ENCODE measurements at regions not wholly inside any gene's neighbourhood (a gene's known extent, or its start where the extent isn't known, plus 50 kb on each side); places are given as distances from the start of the nearest gene placed in this dataset.

- no peak for DNase-seq
These were observed 51.2 kb upstream of the GLI2 start for GRCh38 chr2:120684289-120685065.

DNA sequence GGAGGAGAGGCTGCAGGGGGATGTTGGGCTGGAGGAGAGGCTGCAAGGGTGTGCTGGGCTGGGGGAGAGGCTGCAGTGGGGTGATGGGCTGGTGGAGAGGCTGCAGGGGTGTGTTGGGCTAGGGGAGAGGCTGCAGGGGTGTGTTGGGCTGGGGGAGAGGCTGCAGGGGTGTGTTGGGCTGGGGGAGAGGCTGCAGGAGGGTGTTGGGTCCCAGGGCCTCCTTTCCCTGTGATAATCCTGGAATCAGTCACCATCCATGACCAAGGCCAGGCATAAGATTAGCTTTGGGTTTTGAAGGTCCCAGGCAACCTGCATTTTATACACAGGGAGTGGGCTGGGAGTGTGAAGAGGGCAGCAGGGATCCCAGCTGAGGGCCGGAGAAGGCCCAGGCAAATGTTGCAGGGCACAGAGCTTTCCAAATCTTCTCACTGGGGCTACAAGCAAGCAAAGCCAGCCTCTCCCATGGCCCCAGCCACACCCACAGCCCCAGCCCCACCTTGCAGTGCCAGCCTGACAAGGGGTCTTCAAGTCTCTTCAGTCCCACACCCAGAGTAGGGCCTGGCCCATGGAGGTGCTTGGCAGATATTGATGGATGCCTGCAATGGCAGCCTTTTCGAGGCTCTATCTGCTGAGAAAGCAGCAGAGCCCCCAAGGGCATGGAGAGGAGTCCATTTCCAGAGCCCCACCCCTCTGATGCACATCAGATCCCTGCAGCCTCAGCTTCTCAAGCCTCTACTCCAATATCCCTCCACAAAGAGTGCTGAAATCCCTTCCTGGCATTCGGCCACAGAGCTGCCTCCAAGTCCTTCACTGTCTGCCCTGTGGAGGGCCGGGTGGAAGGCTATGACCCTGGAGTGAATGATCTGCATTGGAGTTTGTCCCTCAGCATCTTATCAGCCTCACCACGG is 50.3 kb upstream of the GLI2 start:
- no peak for DNase-seq

All from activated CD4-positive, alpha-beta T cell treated with anti-CD3 and anti-CD28 coated beads for 48 hours (primary cell).